Activated naive CD4-positive, alpha-beta T cell treated with anti-CD3 and anti-CD28 coated beads, Interleukin-2, amount 50 U/mL, for 72 hours (primary cell): ENCODE measurements at regions not wholly inside any gene's neighbourhood (a gene's known extent, or its start where the extent isn't known, plus 50 kb on each side); places are given as distances from the start of the nearest gene placed in this dataset.

ENCODE experiments used
- ATAC-seq, 2 donors: fragments of 150-1000 bp; cut with Tn5 transposase; 2 replicates each; pipeline ENCODE4 v1.10.0; 2021; ENCODE audit warnings: mild to moderate bottlenecking in 2 of 2, moderate library complexity in 2 of 2
- DNase-seq, 2 donors: peaks; one replicate each; pipeline ENCODE4 v3.0.0; 2021 to 2022; ENCODE audit warnings: low spot score in 2 of 2
- H3K27ac Mint-ChIP-seq, 2 donors: one replicate each; pipeline ENCODE4 v1.8.0; 2022; ENCODE audit warnings: mild to moderate bottlenecking in 2 of 2, mixed read lengths in 2 of 2
- H3K36me3 Mint-ChIP-seq, 2 donors: one replicate each; pipeline ENCODE4 v1.8.0; 2022; ENCODE audit warnings: mixed read lengths in 2 of 2
- H3K9me3 Mint-ChIP-seq, 2 donors: one replicate each; pipeline ENCODE4 v1.8.0; 2022; ENCODE audit warnings: mixed read lengths in 2 of 2

DNA sequence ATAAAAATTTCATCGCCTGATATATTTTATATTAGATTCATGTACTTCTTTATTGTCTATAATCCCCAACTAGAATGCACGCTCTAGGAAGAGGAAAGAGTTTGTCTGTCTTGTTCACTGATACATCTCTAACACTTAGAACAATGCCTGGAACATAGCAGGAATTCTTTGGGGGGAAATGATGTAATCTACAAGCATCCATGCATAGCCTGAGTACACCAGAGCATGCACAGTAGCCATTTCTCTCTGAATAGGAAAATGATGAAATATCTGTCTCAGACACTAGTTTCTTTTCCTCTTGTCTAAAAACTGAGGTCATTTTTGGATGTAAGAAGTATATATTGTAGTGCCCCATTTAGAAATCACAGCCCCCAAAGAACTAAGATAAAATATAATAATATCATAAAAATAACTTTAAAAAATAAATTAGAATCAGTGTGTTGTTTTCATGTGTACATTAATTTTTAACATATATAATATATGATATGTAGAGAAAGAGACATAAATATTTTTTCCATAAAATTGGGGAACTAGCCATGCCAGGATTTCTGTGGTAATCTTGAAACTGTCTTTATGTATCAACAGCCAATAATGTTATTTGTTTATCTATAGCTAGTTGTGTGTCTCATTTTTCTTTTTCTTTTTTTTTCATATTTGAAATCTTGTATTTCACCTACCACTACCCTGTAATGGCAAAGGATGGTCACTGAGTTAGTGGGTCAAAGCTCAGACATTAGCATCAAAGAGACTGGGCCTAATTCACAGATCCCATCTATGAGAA, 155.6 kb upstream of the TMCC3 start:
- no peak for DNase-seq
- Mint-ChIP-seq H3K9me3 (peaks cover 0 to 6% of the 10 kb centered on the region in 2 donors), H3K27ac (no peak overlapping the region), H3K36me3 (no peaks in the 10 kb centered on the region)
- no peak for ATAC-seq

DNA sequence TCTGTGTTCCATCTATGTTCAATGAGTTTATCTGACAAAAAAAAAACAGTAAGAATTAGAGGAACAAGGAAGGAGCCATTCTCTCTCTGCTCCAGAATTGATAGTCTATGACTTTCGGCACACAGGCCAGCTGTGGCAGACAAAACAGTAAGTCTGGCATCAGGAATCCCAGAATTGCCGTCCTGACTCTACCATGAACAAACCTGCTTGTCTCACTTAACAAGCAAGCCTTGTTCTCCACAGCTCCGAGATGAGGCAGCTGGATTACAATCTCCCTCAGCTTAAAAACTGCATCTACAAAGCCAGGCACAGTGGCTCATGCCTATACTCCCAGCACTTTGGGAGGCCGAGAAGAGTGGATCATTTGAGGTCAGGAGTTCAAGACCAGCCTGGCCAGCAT, 153.6 kb upstream of the TMCC3 start:
- Mint-ChIP-seq H3K27ac (no peak overlapping the region), H3K9me3 (no peaks in the 10 kb centered on the region), H3K36me3 (no peaks in the 10 kb centered on the region)
- DNase-seq: no peak
- no peak for ATAC-seq

DNA sequence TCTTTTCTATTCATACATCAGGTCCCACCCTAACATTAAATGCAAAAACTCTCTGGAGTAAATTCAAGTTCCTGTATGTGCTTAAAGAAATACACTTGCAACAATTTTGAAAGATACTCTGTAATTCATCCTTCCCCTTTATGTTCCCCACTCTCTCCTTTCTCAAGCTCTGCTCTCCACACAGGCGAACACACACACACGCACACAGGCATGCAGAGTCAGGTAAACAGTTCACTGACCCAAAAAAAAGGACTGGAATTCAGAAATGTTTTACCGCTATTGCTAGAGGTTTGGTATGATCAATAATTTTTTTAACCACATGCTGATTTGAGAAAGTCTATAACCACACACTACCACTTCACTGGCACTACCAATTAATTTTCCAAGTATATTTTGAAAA, 152.4 kb upstream of the TMCC3 start:
- H3K27ac Mint-ChIP-seq: no peak overlapping the region
- ATAC-seq (no peak), DNase-seq (no peak)
- no peaks in the 10 kb centered on the region for H3K36me3 Mint-ChIP-seq
- no peaks in the 10 kb centered on the region for H3K9me3 Mint-ChIP-seq

DNA sequence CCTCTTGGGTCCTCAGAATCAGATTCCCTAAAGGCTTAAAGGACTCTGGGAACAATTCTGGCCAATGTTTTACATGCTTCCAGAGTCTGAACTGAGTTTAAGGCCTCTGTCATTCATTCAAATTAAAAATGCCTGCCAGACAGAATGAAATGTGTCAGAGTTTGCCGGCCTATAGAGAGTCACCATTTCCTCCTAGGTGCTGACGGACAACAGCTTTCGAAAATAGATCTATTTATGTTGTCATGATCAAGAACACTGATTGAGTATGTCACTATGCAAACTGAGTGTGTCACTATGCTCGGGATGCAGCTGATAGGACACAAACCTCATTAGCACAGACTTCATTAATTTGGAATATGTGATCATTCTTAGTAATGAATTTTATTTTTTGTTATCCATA, 151.4 kb upstream of the TMCC3 start:
- DNase-seq (no peak), ATAC-seq (no peak)
- H3K27ac Mint-ChIP-seq: no peak overlapping the region
- no peaks in the 10 kb centered on the region for H3K9me3 Mint-ChIP-seq
- H3K36me3 Mint-ChIP-seq: no peaks in the 10 kb centered on the region

DNA sequence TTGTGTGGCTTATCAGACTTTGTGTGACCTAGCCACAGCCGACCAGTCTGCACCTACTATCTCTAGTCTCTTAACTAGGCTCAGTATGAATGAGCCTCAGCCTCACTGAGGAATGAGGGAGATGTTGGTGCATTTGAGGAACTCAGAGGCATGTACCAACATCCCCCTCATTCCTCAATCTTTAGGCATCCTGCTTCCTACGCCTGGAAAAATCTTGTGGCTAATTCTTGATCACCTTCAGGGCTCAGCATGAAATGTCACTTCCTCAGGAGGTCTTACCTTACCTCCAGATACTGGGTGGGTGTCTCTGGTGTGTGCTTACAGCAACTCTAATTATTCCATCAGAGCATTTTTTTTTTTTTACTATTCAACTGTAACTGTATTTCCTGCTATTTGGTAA, 148.8 kb upstream of the TMCC3 start:
- ATAC-seq: no peak
- Mint-ChIP-seq H3K27ac (no peak overlapping the region), H3K36me3 (no peaks in the 10 kb centered on the region), H3K9me3 (no peaks in the 10 kb centered on the region)
- no peak for DNase-seq

DNA sequence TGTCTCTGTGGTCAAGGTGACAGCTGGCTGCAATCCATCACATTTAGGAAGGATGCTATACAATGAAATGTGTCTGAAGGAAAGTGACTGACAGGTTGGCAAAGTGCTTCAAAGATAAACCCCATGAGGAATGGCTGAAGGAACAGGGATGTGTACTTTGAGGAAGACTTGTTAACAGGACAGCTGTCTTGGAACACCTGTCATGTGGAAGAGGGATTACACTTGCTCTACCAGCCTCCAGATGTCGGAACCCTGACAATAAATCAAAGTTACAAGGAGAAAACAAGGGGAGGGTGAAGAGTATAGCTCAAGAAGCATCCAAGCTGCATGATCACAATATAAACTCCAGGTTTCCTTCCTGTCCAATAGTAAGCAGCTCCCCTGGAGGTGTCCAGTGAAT, 147.8 kb upstream of the TMCC3 start:
- Mint-ChIP-seq H3K36me3 (no peaks in the 10 kb centered on the region), H3K9me3 (no peaks in the 10 kb centered on the region), H3K27ac (no peak overlapping the region)
- DNase-seq (no peak), ATAC-seq (no peak)

DNA sequence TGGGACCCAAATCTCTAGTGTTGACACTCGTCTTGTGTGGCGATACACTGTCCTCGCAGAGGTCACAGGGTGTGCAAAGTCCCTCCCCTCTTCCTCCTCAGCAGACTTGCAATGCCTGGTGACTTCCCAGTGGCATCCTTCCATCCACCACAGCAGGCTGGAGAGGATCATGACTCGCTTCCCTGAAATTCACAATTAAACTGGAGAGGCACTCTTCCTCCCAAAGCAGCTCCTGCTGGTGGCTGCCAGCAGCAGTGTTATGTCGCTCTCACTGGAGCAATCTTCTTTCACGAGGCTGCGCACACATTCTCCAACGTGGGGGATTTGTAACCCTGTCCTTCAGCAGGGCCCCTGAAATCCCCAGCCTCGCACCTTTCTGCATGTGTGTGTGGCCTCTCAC, 145.2 kb upstream of the TMCC3 start:
- H3K36me3 Mint-ChIP-seq: no peaks in the 10 kb centered on the region
- DNase-seq (no peak), ATAC-seq (no peak)
- no peak overlapping the region for H3K27ac Mint-ChIP-seq
- H3K9me3 Mint-ChIP-seq: no peaks in the 10 kb centered on the region

DNA sequence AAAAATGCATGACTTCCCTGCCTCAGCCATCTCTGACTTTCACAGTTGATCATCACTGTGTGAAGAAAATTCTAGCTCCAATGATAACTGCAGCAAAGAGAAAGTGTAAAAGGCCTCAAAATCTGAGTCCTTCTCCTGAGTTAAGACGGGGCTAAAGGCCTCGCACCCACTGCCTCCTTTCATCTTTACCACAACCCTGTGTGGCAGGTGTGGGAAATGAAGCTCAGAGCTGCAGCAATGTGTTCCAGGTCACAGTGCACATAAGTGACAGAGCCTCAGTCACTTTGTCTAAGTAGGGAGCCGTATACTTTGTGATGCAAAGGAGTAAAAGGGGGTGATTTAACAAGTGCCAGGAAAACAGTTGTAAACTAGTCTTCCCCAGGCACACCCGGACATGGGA, 144.7 kb upstream of the TMCC3 start:
- DNase-seq: no peak
- Mint-ChIP-seq H3K36me3 (no peaks in the 10 kb centered on the region), H3K9me3 (no peaks in the 10 kb centered on the region), H3K27ac (no peak overlapping the region)
- peak in 1 of 2 donors; percentile 20 for ATAC-seq

DNA sequence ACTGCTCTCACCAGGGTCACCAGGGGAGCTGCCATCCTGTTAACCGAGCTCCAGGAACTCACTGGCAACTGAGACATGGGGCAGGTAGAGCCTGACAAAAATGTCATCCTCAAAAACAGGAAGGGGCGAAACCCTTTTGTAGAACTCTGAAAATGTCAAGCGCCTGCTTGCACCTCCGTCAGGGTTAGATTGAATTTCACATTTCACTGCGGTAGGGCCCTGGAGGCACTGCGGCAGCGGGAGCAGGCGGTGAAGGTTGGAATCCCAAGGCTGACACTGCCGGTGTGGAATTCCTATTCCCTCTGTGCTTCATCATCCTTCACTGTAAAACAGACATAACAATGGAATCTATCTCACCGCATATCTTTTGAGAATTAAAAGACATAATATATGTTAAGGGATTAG, 142.8 kb upstream of the TMCC3 start:
- DNase-seq (no peak), ATAC-seq (no peak)
- Mint-ChIP-seq H3K27ac (no peak overlapping the region), H3K36me3 (no peaks in the 10 kb centered on the region), H3K9me3 (no peaks in the 10 kb centered on the region)

DNA sequence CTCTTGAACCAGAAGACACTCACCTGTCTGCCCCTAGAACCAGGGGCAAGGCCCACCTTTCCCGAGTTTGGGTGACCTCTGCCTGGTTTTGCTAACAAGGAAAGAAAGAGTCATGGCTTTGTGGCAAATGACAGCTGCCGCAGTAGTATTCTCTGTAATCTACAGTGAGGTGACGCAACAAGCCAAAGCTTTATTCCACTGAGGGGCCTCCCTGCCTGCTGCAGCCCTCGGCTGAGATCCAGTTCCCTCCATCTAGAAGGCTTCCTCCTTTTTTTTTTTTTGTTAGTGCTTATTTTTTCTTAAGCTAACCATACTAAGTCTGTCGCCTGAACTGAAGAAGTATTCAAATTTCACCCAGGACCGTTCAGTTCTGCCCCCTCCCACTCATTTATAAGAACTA, 142.3 kb upstream of the TMCC3 start:
- DNase-seq: no peak
- ATAC-seq: no peak
- H3K36me3 Mint-ChIP-seq: no peaks in the 10 kb centered on the region
- no peaks in the 10 kb centered on the region for H3K9me3 Mint-ChIP-seq
- H3K27ac Mint-ChIP-seq: no peak overlapping the region

DNA sequence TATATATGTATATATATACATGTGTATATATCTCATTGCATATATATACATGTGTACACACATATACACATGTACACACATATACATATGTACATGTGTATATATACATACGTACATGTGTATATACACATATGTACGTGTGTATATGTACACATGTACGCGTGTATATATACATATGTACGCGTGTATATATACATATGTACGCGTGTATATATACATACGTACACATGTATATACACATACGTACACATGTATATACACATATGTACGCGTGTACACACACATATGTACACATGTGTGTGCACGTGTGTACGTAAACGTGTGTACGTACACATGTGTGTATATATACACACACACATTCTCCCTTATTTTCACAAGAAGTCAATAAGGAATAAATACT, 141.6 kb upstream of the TMCC3 start:
- H3K27ac Mint-ChIP-seq: no peak overlapping the region

DNA sequence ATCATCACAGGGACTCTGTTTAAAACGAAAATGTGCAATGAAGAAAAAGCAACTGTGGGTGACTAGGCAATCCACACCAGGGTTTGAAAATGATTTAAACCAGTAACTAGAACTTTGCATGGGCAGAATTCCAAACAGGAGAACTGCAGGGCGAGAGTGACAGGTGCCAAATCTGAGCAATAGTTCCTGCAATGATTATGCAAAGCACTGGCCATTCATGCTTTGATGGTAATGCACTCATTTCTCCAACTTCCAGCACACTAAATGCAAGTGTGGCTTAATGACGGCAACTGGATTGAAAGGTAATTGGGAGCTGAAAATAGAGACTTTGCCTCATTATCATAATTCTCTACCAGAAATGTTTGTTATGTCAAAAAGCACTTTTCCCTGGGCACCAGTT, 140.5 kb upstream of the TMCC3 start:
- ATAC-seq (no peak), DNase-seq (no peak)
- Mint-ChIP-seq H3K36me3 (no peaks in the 10 kb centered on the region), H3K9me3 (no peaks in the 10 kb centered on the region), H3K27ac (no peak overlapping the region)

More for the DNA sequence above, 141.6 kb upstream of the TMCC3 start:
- H3K9me3 Mint-ChIP-seq: no peaks in the 10 kb centered on the region
- DNase-seq (no peak), ATAC-seq (no peak)
- H3K36me3 Mint-ChIP-seq: no peaks in the 10 kb centered on the region

DNA sequence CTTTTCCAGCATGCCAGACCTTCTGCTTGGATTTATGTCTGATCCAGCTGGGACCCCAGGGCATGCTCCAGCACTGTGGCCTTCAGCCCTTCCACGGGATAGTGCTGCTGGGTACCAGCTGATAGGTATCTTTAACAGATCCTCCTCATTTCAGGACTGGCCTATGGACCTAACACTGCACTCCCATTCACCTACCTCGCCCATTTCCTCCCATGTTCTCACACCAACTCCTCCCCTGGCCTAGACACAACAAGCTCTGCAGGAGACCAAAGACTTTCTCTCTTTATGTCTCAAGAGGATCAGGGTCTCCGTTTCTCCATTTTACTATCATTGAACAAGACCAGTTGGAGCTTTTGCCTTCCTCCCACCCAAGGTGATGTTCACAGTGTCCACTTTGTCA, 140.0 kb upstream of the TMCC3 start:
- H3K9me3 Mint-ChIP-seq: no peaks in the 10 kb centered on the region
- no peak overlapping the region for H3K27ac Mint-ChIP-seq
- no peaks in the 10 kb centered on the region for H3K36me3 Mint-ChIP-seq
- ATAC-seq (no peak), DNase-seq (no peak)

DNA sequence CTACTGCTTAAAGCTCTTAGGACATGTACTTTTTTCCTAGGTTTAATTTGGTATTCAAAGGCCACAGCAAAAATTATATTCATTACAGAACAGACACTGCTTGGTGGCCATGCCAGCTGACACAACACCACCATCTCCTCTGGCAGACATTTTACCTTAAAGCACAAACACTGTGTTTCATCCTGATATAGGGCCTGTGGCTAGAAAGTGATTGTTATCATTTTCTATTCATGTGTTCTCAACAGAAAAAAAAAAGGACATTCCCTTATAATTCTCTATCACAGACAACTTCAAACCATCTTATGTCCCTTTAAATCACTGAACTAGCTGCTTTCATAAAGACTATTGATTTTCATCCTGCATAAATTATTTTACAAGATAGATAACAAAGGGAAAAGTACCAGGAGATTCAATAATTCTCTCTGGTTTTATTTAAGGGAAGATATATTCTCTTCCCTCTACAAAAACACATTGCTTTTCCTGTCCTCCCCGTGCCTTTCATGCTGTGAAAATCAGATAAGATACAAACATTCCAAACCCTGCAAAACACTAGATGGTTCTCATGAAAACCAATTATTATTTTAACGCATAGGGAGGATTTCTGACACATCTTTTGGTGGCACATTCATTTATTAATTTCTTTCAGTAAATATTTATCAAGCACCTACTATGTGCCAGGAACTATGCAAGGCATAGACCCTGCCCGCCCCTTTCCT, 139.3 kb upstream of the TMCC3 start:
- Mint-ChIP-seq H3K27ac (no peak overlapping the region), H3K36me3 (no peaks in the 10 kb centered on the region), H3K9me3 (no peaks in the 10 kb centered on the region)
- no peak for DNase-seq
- no peak for ATAC-seq

DNA sequence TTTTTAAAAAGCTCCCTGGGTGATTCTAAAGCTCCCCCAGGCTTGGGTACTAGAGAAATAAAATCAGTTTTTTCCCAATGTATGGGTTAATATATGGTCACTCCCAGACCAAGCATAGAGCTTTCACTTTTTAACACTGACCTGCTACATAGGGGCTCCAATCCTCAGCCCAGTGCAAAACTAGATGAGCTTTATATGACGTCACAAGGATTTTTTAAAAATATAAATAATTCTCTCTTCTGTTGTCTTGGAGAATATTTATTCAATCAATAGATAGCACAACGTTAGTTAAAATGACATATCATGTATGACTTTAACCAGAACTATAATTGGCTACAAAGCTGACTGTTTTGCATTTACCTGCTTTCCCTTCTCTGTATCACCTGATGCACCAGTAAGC, 137.9 kb upstream of the TMCC3 start:
- Mint-ChIP-seq H3K9me3 (no peaks in the 10 kb centered on the region), H3K27ac (no peak overlapping the region), H3K36me3 (no peaks in the 10 kb centered on the region)
- DNase-seq: no peak
- no peak for ATAC-seq

DNA sequence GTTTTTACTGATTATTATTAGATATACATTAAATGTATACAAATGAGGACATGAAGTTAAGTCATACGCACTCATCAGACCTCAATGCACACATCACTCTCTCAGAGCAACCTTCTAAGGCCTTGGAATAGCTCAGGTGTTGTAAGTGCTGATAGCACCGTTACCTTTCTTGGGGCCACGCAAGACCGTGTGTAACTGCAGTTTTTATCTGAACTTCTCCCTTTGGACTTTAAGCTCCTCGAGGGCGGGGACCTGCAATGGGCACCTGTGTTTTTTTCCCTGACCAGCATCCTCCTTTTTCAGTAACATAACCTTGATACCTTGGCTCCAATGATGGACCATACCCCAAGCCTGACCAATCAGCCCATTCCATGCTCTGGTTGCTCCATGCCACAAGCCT, 136.5 kb upstream of the TMCC3 start:
- Mint-ChIP-seq H3K27ac (no peak overlapping the region), H3K9me3 (peaks cover 0 to 4% of the 10 kb centered on the region in 2 donors), H3K36me3 (peaks cover 0 to 5% of the 10 kb centered on the region in 2 donors)
- no peak for DNase-seq
- no peak for ATAC-seq

DNA sequence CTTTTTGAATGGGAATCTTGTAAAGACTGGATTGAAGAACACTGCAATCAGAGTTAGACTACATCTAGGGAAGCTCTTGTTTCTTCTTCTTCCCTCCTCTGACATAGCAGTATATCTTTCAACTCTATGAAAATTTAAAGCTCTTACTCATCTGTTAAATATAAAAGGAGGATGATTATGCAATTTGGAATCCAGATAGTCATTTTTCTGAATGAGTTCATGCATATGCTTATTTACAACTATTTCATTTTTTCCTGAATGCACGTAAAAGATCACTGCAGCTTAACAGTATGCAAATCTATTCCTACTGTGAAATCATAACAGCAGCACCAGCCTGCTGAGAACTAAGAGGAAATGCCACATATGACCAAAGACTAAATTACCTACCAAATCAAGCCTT, 133.5 kb upstream of the TMCC3 start:
- Mint-ChIP-seq H3K9me3 (peaks cover 0 to 4% of the 10 kb centered on the region in 2 donors), H3K27ac (no peak overlapping the region), H3K36me3 (peaks cover 0 to 5% of the 10 kb centered on the region in 2 donors)
- DNase-seq (no peak), ATAC-seq (no peak)

DNA sequence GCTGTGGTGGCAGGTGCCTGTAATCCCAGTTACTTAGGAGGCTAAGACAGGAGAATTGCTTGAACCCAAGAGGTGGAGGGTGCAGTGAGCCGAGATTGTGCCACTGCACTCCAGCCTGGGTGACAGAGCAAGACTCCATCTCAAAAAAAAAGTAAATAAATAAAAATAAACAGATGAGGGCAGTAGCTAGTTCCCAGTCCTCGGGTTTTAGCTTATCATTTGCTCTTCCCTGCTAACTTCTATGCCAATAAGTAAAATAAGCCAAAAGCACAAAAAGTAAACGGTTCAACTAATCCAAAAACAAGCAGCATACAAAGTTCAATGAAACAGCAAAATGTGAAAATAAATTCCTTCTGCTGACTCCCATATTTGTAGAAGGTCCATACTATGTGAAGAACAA, 133.0 kb upstream of the TMCC3 start:
- Mint-ChIP-seq H3K27ac (no peak overlapping the region), H3K9me3 (peaks cover 0 to 4% of the 10 kb centered on the region in 2 donors), H3K36me3 (peaks cover 0 to 5% of the 10 kb centered on the region in 2 donors)
- ATAC-seq (no peak), DNase-seq (no peak)
